Fibroblast of pulmonary artery (primary cell): ENCODE measurements at regions not wholly inside any gene's neighbourhood (a gene's known extent, or its start where the extent isn't known, plus 50 kb on each side); places are given as distances from the start of the nearest gene placed in this dataset.

Experiments used
- DNase-seq: peaks from one replicate; pipeline ENCODE4 v3.0.0-alpha.2; 2010; ENCODE audit warnings: low read depth
- H3K4me3 ChIP-seq: replicated peaks from 2 replicates; pipeline ENCODE4 v1.5.1; 2011; ENCODE audit warnings: low read depth, mild to moderate bottlenecking, control low read depth, low read length, moderate library complexity
- TF ChIP-seq, protein P1 (sequence below): IDR thresholded peaks from 2 replicates; pipeline ENCODE4 v1.5.1; 2011; ENCODE audit warnings: mild to moderate bottlenecking, control low read depth, low read length, inconsistent platforms; ENCODE audit errors: missing control alignments

- no peak for DNase-seq
- TF ChIP-seq, protein P1, sequence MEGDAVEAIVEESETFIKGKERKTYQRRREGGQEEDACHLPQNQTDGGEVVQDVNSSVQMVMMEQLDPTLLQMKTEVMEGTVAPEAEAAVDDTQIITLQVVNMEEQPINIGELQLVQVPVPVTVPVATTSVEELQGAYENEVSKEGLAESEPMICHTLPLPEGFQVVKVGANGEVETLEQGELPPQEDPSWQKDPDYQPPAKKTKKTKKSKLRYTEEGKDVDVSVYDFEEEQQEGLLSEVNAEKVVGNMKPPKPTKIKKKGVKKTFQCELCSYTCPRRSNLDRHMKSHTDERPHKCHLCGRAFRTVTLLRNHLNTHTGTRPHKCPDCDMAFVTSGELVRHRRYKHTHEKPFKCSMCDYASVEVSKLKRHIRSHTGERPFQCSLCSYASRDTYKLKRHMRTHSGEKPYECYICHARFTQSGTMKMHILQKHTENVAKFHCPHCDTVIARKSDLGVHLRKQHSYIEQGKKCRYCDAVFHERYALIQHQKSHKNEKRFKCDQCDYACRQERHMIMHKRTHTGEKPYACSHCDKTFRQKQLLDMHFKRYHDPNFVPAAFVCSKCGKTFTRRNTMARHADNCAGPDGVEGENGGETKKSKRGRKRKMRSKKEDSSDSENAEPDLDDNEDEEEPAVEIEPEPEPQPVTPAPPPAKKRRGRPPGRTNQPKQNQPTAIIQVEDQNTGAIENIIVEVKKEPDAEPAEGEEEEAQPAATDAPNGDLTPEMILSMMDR: no peak
- no peak overlapping the region for H3K4me3 ChIP-seq
These were observed 54.7 kb upstream of the ZNF423 start for GRCh38 chr16:49910541-49911071.

- H3K4me3 ChIP-seq: no peak overlapping the region
- TF ChIP-seq, protein P1: no peak
- no peak for DNase-seq
These were observed 55.5 kb upstream of the ZNF423 start for GRCh38 chr16:49911430-49911829.

DNA sequence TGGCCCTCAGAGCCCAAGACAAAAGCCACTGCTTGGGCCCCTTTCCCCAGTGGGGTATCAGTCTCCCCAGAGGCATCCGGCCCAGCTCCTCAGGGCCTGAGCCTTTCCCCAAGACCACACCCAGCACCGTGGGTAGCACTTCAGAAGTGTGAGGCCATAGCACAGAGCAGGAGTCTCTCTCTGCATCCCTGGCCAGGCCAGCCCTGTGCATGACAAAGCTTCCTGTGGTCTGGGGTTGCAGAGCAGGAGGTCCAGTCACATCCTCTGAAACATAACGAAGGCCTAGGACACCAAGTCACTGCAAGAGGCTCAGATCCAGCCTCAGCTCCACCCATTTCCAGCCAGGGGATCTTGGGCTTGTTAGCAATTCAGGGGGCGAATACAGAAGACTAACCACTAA is 56.8 kb upstream of the ZNF423 start:
- no peak for DNase-seq
- TF ChIP-seq, protein P1: no peak
- no peak overlapping the region for H3K4me3 ChIP-seq

DNA sequence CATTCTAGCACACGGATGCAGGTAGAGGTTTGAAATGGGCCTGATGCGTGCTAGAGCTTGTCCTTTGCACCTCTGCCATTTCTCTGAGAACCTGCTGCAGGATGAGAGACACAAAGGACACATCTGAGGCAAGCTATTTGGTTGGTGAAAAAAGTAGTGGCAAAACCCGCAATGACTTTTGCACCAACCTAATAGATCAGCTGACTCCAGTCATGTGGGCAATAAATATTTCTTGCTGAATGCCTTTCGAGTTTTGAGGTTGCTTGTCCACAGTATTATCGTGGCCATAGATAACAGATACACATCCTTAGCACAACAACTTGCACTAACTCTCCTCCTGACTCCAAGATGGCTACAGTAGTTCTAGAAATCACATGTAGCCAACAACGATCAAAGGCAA is 57.8 kb upstream of the ZNF423 start:
- no peak overlapping the region for H3K4me3 ChIP-seq
- TF ChIP-seq, protein P1: no peak
- no peak for DNase-seq

GRCh38 chr16:49914657-49915056 is 58.7 kb upstream of the ZNF423 start:
- no peak overlapping the region for H3K4me3 ChIP-seq
- TF ChIP-seq, protein P1: no peak
- DNase-seq: no peak

GRCh38 chr16:49918257-49918656 is 62.3 kb upstream of the ZNF423 start:
- no peak overlapping the region for H3K4me3 ChIP-seq
- TF ChIP-seq, protein P1: no peak
- no peak for DNase-seq

GRCh38 chr16:49919327-49919726 is 63.4 kb upstream of the ZNF423 start:
- TF ChIP-seq, protein P1: no peak

More at GRCh38 chr16:49919327-49919726, 63.4 kb upstream of the ZNF423 start:
- DNase-seq: no peak
- no peak overlapping the region for H3K4me3 ChIP-seq
